Stomach (tissue), 4 donors: ENCODE measurements at regions not wholly inside any gene's neighbourhood (a gene's known extent, or its start where the extent isn't known, plus 50 kb on each side); places are given as distances from the start of the nearest gene placed in this dataset.

ENCODE experiments used
- POLR2A ChIP-seq, 4 donors: fragments of 450-650 bp; IDR thresholded peaks; one replicate each; pipeline ENCODE4 v1.6.1; 2016; ENCODE audit warnings: antibody characterized with exemption in 4 of 4, control low read depth in 2 of 4, mild to moderate bottlenecking in 1 of 4, moderate library complexity in 1 of 4
- POLR2AphosphoS5 ChIP-seq, 3 donors: sonication (generic); formaldehyde crosslinking; IDR thresholded peaks; one replicate each; pipeline ENCODE4 v1.6.1; 2016; ENCODE audit warnings: antibody characterized with exemption in 3 of 3

- TF ChIP-seq POLR2A (IDR thresholded peaks at IDR 0.05) (no peak), POLR2AphosphoS5 (IDR thresholded peaks at IDR 0.05) (no peak)
Measured at GRCh38 chr4:129994715-129995114, 898.8 kb downstream of the C4orf33 start.
